ENCODE measurements at regions not wholly inside any gene's neighbourhood (a gene's known extent, or its start where the extent isn't known, plus 50 kb on each side); places are given as distances from the start of the nearest gene placed in this dataset.

GRCh38 chr9:1637401-1637800 is 377.7 kb upstream of the SMARCA2 start:
- no peak for TF ChIP-seq CTCF (IDR thresholded peaks at IDR 0.05)

- TF ChIP-seq CTCF (IDR thresholded peaks at IDR 0.05), result no peak
Measured at GRCh38 chr9:1639166-1639565, 376.0 kb upstream of the SMARCA2 start.

GRCh38 chr9:1647776-1648175 is 367.4 kb upstream of the SMARCA2 start:
- no peak for TF ChIP-seq CTCF (IDR thresholded peaks at IDR 0.05)

- no peak for TF ChIP-seq CTCF (IDR thresholded peaks at IDR 0.05)
Measured at GRCh38 chr9:1653282-1653681, 361.9 kb upstream of the SMARCA2 start.

- TF ChIP-seq CTCF (IDR thresholded peaks at IDR 0.05), result no peak
Measured at GRCh38 chr9:1658661-1659362, 356.3 kb upstream of the SMARCA2 start.

- no peak for TF ChIP-seq CTCF (IDR thresholded peaks at IDR 0.05)
Measured at GRCh38 chr9:1659363-1659690, 355.8 kb upstream of the SMARCA2 start.

GRCh38 chr9:1668441-1668840 is 346.7 kb upstream of the SMARCA2 start:
- TF ChIP-seq CTCF (IDR thresholded peaks at IDR 0.05), result no peak

- TF ChIP-seq CTCF (IDR thresholded peaks at IDR 0.05), result no peak
Measured at GRCh38 chr9:1673300-1673699, 341.8 kb upstream of the SMARCA2 start.
